HEK293 (cell line): ENCODE measurements at regions not wholly inside any gene's neighbourhood (a gene's known extent, or its start where the extent isn't known, plus 50 kb on each side); places are given as distances from the start of the nearest gene placed in this dataset.
"Not testable (repeated sequence)": the region's sequence is repeated elsewhere in the genome, so short reads cannot be mapped to it uniquely, and the experiment has no call there.

Experiments
- CTCF ChIA-PET: fragments of 350-600 bp; formaldehyde crosslinking; extraction: SDS; loops from one replicate; lab custom pipeline; 2021; ENCODE audit warnings: antibody characterized with exemption; lab: Yijun Ruan, JAX
- POLR2A ChIA-PET: fragments of 300-600 bp; formaldehyde crosslinking; extraction: SDS; loops from one replicate; lab custom pipeline; 2020; ENCODE audit warnings: antibody characterized with exemption, inconsistent platforms; lab: Yijun Ruan, JAX
- H3K27ac ChIP-seq: fragments of 200-500 bp; sonication (Bioruptor generic); 2 replicates; pipeline ENCODE4 v1.5.1; 2014; ENCODE audit warnings: low read depth, low read length, control low read depth, inconsistent platforms; ENCODE audit errors: extremely low read depth
- H3K36me3 ChIP-seq, 2 experiments: fragments of 200-500 bp in 1 of 2; sonication (Bioruptor generic) in 1 of 2; 1 replicate in 1 of 2; 2 replicates in 1 of 2; pipeline ENCODE4 v1.5.1; 2014 to 2017; ENCODE audit warnings: inconsistent platforms in 2 of 2, low read length in 2 of 2; ENCODE audit not compliant: control insufficient read depth in 2 of 2, insufficient read depth in 1 of 2
- H3K4me1 ChIP-seq: fragments of 200-500 bp; sonication (Bioruptor generic); 2 replicates; pipeline ENCODE4 v1.5.1; 2014; ENCODE audit warnings: mild to moderate bottlenecking, low read length, inconsistent platforms; ENCODE audit not compliant: control insufficient read depth, insufficient read depth
- H3K4me3 ChIP-seq: 2 replicates; pipeline ENCODE4 v1.5.1; 2011; ENCODE audit warnings: low read depth, mild to moderate bottlenecking, control low read depth, low read length, moderate library complexity
- H3K9me3 ChIP-seq: fragments of 200-500 bp; sonication (Bioruptor generic); 2 replicates; pipeline ENCODE4 v1.5.1; 2014; ENCODE audit warnings: low read depth, low read length, inconsistent platforms; ENCODE audit not compliant: control insufficient read depth, insufficient read depth
- ZNF623 ChIP-seq: fragments of 450-650 bp; formaldehyde crosslinking; IDR thresholded peaks from 2 replicates; pipeline ENCODE4 v1.5.1; 2016; ENCODE audit warnings: missing biosample characterization, missing genetic modification characterization

GRCh38 chr2:111309231-111310075, 188.7 kb downstream of the BCL2L11 start:
- POLR2A ChIA-PET, result not testable (repeated sequence)

GRCh38 chr2:111310395-111310794, 189.7 kb downstream of the BCL2L11 start:
- H3K4me1 ChIP-seq, H3K4me3 ChIP-seq, CTCF ChIA-PET, POLR2A ChIA-PET, H3K36me3 ChIP-seq, H3K27ac ChIP-seq, H3K9me3 ChIP-seq: not testable (repeated sequence)

More at GRCh38 chr2:111309231-111310075, 188.7 kb downstream of the BCL2L11 start:
- CTCF ChIA-PET, H3K9me3 ChIP-seq, H3K4me1 ChIP-seq, H3K27ac ChIP-seq, H3K36me3 ChIP-seq, H3K4me3 ChIP-seq: not testable (repeated sequence)
- TF ChIP-seq ZNF623 (tag by site-specific recombination), result peak; percentile 39

- CTCF ChIA-PET, H3K27ac ChIP-seq, H3K4me3 ChIP-seq, H3K9me3 ChIP-seq, H3K4me1 ChIP-seq, H3K36me3 ChIP-seq, POLR2A ChIA-PET: not testable (repeated sequence)
These were observed 190.9 kb downstream of the BCL2L11 start for GRCh38 chr2:111311568-111311967.

- CTCF ChIA-PET, H3K9me3 ChIP-seq, H3K36me3 ChIP-seq, H3K4me1 ChIP-seq, H3K4me3 ChIP-seq, H3K27ac ChIP-seq, POLR2A ChIA-PET: not testable (repeated sequence)
These were observed 192.3 kb downstream of the BCL2L11 start for GRCh38 chr2:111312897-111313607.

GRCh38 chr2:111313711-111314110, 193.0 kb downstream of the BCL2L11 start:
- CTCF ChIA-PET, result not testable (repeated sequence)

GRCh38 chr2:111315188-111315917, 194.6 kb downstream of the BCL2L11 start:
- H3K9me3 ChIP-seq, H3K4me3 ChIP-seq, POLR2A ChIA-PET, H3K36me3 ChIP-seq, H3K4me1 ChIP-seq, CTCF ChIA-PET, H3K27ac ChIP-seq: not testable (repeated sequence)

More at GRCh38 chr2:111313711-111314110, 193.0 kb downstream of the BCL2L11 start:
- H3K4me1 ChIP-seq, POLR2A ChIA-PET, H3K9me3 ChIP-seq, H3K4me3 ChIP-seq, H3K27ac ChIP-seq, H3K36me3 ChIP-seq: not testable (repeated sequence)

- H3K4me1 ChIP-seq, H3K27ac ChIP-seq, H3K36me3 ChIP-seq, H3K9me3 ChIP-seq, H3K4me3 ChIP-seq, CTCF ChIA-PET, POLR2A ChIA-PET: not testable (repeated sequence)
These were observed 195.6 kb downstream of the BCL2L11 start for GRCh38 chr2:111316221-111316741.

GRCh38 chr2:111316881-111317549, 196.3 kb downstream of the BCL2L11 start:
- H3K4me3 ChIP-seq, CTCF ChIA-PET, H3K36me3 ChIP-seq, H3K27ac ChIP-seq, H3K9me3 ChIP-seq, POLR2A ChIA-PET, H3K4me1 ChIP-seq: not testable (repeated sequence)

GRCh38 chr2:111319552-111319951, 198.8 kb downstream of the BCL2L11 start:
- H3K4me3 ChIP-seq, H3K9me3 ChIP-seq, H3K36me3 ChIP-seq, H3K4me1 ChIP-seq, POLR2A ChIA-PET, CTCF ChIA-PET, H3K27ac ChIP-seq: not testable (repeated sequence)

- H3K36me3 ChIP-seq, POLR2A ChIA-PET, H3K4me1 ChIP-seq, CTCF ChIA-PET, H3K4me3 ChIP-seq, H3K27ac ChIP-seq, H3K9me3 ChIP-seq: not testable (repeated sequence)
These were observed 199.6 kb downstream of the BCL2L11 start for GRCh38 chr2:111320264-111320663.
